Gastrocnemius medialis (tissue), 4 donors: ENCODE measurements at regions not wholly inside any gene's neighbourhood (a gene's known extent, or its start where the extent isn't known, plus 50 kb on each side); places are given as distances from the start of the nearest gene placed in this dataset.

ENCODE experiments used
- CTCF ChIP-seq, 5 experiments: fragments of 450-650 bp in 3 of 5; fragments of 200-600 bp in 2 of 5; sonication (generic) in 2 of 5; IDR thresholded peaks in 4 of 5; conservative IDR thresholded peaks in 1 of 5; 1 replicate in 4 of 5; 2 replicates in 1 of 5; pipeline ENCODE4 v1.5.1; 2016 to 2019; ENCODE audit warnings: antibody characterized with exemption in 5 of 5, mild to moderate bottlenecking in 3 of 5, moderate library complexity in 3 of 5
- POLR2A ChIP-seq, 2 donors: fragments of 450-650 bp; IDR thresholded peaks; one replicate each; pipeline ENCODE4 v1.6.1; 2017; ENCODE audit warnings: antibody characterized with exemption in 2 of 2, mild to moderate bottlenecking in 2 of 2, moderate library complexity in 2 of 2

GRCh38 chr1:177646757-177647730, 322.8 kb downstream of the SEC16B start:
- TF ChIP-seq POLR2A (IDR thresholded peaks at IDR 0.05) (no peak), CTCF (IDR thresholded peaks at IDR 0.05 in 4 of 5, conservative IDR thresholded peaks at IDR 0.05 in 1 of 5) (no peak)
